Trophoblast cell (in vitro differentiated cells and primary cell): ENCODE measurements at regions not wholly inside any gene's neighbourhood (a gene's known extent, or its start where the extent isn't known, plus 50 kb on each side); places are given as distances from the start of the nearest gene placed in this dataset.

Source experiments
- DNase-seq, 2 donors: peaks; one replicate each; pipeline ENCODE4 v3.0.0-alpha.2; 2016
- H2AFZ ChIP-seq: 2 replicates; pipeline ENCODE4 v1.6.1; 2013; ENCODE audit warnings: low read length, moderate library complexity, mild to moderate bottlenecking; ENCODE audit not compliant: insufficient read depth, poor library complexity
- H2AK5ac ChIP-seq: 2 replicates; pipeline ENCODE4 v1.6.1; 2013; ENCODE audit warnings: mild to moderate bottlenecking, low read length
- H2BK120ac ChIP-seq: 2 replicates; pipeline ENCODE4 v1.6.1; 2013; ENCODE audit warnings: low read length, mild to moderate bottlenecking, moderate library complexity; ENCODE audit not compliant: insufficient read depth, poor library complexity
- H2BK12ac ChIP-seq: 2 replicates; pipeline ENCODE4 v1.6.1; 2013; ENCODE audit warnings: mild to moderate bottlenecking, low read length, moderate library complexity
- H2BK5ac ChIP-seq: 2 replicates; pipeline ENCODE4 v1.6.1; 2013; ENCODE audit warnings: low read length, low read depth, moderate library complexity, mild to moderate bottlenecking; ENCODE audit not compliant: poor library complexity
- H3K14ac ChIP-seq: 2 replicates; pipeline ENCODE4 v1.6.1; 2013; ENCODE audit warnings: mild to moderate bottlenecking, low read length
- H3K18ac ChIP-seq: 2 replicates; pipeline ENCODE4 v1.6.1; 2013; ENCODE audit warnings: mild to moderate bottlenecking, low read length
- H3K23ac ChIP-seq: 2 replicates; pipeline ENCODE4 v1.6.1; 2013; ENCODE audit warnings: low read length
- H3K27ac ChIP-seq: 2 replicates; pipeline ENCODE4 v1.5.1; 2013; ENCODE audit warnings: low read depth, mild to moderate bottlenecking, inconsistent platforms, low read length, moderate library complexity
- H3K27me3 ChIP-seq: 2 replicates; pipeline ENCODE4 v1.6.1; 2013; ENCODE audit warnings: inconsistent platforms, mild to moderate bottlenecking, low read length, moderate library complexity; ENCODE audit not compliant: insufficient read depth
- H3K36me3 ChIP-seq, 2 experiments: 1 replicate in 1 of 2; 2 replicates in 1 of 2; pipeline ENCODE4 v1.6.1; 2013; ENCODE audit warnings: low read length in 2 of 2, mild to moderate bottlenecking in 2 of 2, moderate library complexity in 1 of 2; ENCODE audit not compliant: insufficient read depth in 2 of 2, control insufficient read depth in 1 of 2
- H3K4ac ChIP-seq: 2 replicates; pipeline ENCODE4 v1.6.1; 2013; ENCODE audit warnings: low read depth, mild to moderate bottlenecking, low read length, moderate library complexity
- H3K4me1 ChIP-seq, 2 experiments: 1 replicate in 1 of 2; 2 replicates in 1 of 2; pipeline ENCODE4 v1.6.1; 2013; ENCODE audit warnings: low read length in 2 of 2, mild to moderate bottlenecking in 2 of 2, moderate library complexity in 1 of 2; ENCODE audit not compliant: insufficient read depth in 2 of 2, control insufficient read depth in 1 of 2
- H3K4me2 ChIP-seq: 2 replicates; pipeline ENCODE4 v1.6.1; 2013; ENCODE audit warnings: inconsistent platforms, mild to moderate bottlenecking, low read length, moderate library complexity
- H3K4me3 ChIP-seq: 2 replicates; pipeline ENCODE4 v1.5.1; 2013; ENCODE audit warnings: mild to moderate bottlenecking, low read depth, low read length, inconsistent platforms
- H3K79me1 ChIP-seq: one replicate; pipeline ENCODE4 v1.6.1; 2013; ENCODE audit warnings: low read length
- H3K79me2 ChIP-seq: 2 replicates; pipeline ENCODE4 v1.6.1; 2013; ENCODE audit warnings: low read length, mild to moderate bottlenecking; ENCODE audit not compliant: control insufficient read depth, insufficient read depth, poor library complexity
- H3K9ac ChIP-seq: 2 replicates; pipeline ENCODE4 v1.6.1; 2013; ENCODE audit warnings: mild to moderate bottlenecking, low read length
- H3K9me3 ChIP-seq: 2 replicates; pipeline ENCODE4 v1.6.1; 2013; ENCODE audit warnings: low read depth, mild to moderate bottlenecking, control low read depth, inconsistent platforms, low read length; ENCODE audit not compliant: insufficient read depth
- H4K12ac ChIP-seq: 2 replicates; pipeline ENCODE4 v1.6.1; 2013; ENCODE audit warnings: low read depth, mild to moderate bottlenecking, low read length, moderate library complexity
- H4K8ac ChIP-seq: 2 replicates; pipeline ENCODE4 v1.6.1; 2013; ENCODE audit warnings: low read depth, mild to moderate bottlenecking, low read length, moderate library complexity
- H4K91ac ChIP-seq: one replicate; pipeline ENCODE4 v1.6.1; 2013; ENCODE audit warnings: low read depth, mild to moderate bottlenecking, low read length, moderate library complexity
- WGBS: extraction: QIAGEN DNeasy Blood & Tissue Kit; methylation state at CpG from one replicate; pipeline ENCODE4 v1.1.7; 2013; ENCODE audit warnings: missing lambda C conversion rate; ENCODE audit not compliant: insufficient read length, insufficient coverage; ENCODE audit errors: extremely low coverage; 5-methylcytosine and 5-hydroxymethylcytosine counted together

GRCh38 chr7:11221984-11222383 is 248.3 kb downstream of the PHF14 start:
- no peak overlapping the region for H2BK120ac ChIP-seq
- H3K4ac ChIP-seq = no peak overlapping the region
- H3K18ac ChIP-seq = no peak overlapping the region
- H4K8ac ChIP-seq = no peak overlapping the region
- no CpG with 5 or more reads among the region's 6 CpGs for WGBS
- no peak overlapping the region for H4K12ac ChIP-seq
- H2AK5ac ChIP-seq = no peak overlapping the region
- H3K4me3 ChIP-seq = no peak overlapping the region
- no peaks in the 10 kb centered on the region for H3K27me3 ChIP-seq
- H3K79me2 ChIP-seq = no peaks in the 10 kb centered on the region
- no peak overlapping the region for H3K4me2 ChIP-seq
- no peak overlapping the region for H3K9ac ChIP-seq
- H3K14ac ChIP-seq = no peak overlapping the region
- no peaks in the 10 kb centered on the region for H3K4me1 ChIP-seq
- no peaks in the 10 kb centered on the region for H3K36me3 ChIP-seq
- DNase-seq = no peak
- no peak overlapping the region for H4K91ac ChIP-seq
- H3K23ac ChIP-seq = no peak overlapping the region
- no peak overlapping the region for H3K27ac ChIP-seq
- no peaks in the 10 kb centered on the region for H3K9me3 ChIP-seq
- no peak overlapping the region for H2BK5ac ChIP-seq
- H3K79me1 ChIP-seq = no peaks in the 10 kb centered on the region
- no peak overlapping the region for H2AFZ ChIP-seq
- no peak overlapping the region for H2BK12ac ChIP-seq

GRCh38 chr7:11224535-11224934 is 250.9 kb downstream of the PHF14 start:
- Histone ChIP-seq H3K36me3 (no peaks in the 10 kb centered on the region), H3K9ac (no peak overlapping the region), H3K4me1 (no peaks in the 10 kb centered on the region), H4K12ac (no peak overlapping the region), H3K9me3 (no peaks in the 10 kb centered on the region), H2BK12ac (no peak overlapping the region), H2BK120ac (no peak overlapping the region), H2AK5ac (no peak overlapping the region), H3K27me3 (no peaks in the 10 kb centered on the region), H3K14ac (no peak overlapping the region), H3K27ac (no peak overlapping the region), H2AFZ (no peak overlapping the region), H3K79me2 (no peaks in the 10 kb centered on the region), H4K8ac (no peak overlapping the region), H2BK5ac (no peak overlapping the region), H3K18ac (no peak overlapping the region), H3K4me2 (no peak overlapping the region), H3K23ac (no peak overlapping the region), H3K4me3 (no peak overlapping the region), H3K4ac (no peak overlapping the region), H3K79me1 (no peaks in the 10 kb centered on the region), H4K91ac (no peak overlapping the region)
- no peak for DNase-seq

GRCh38 chr7:11228515-11228914 is 254.8 kb downstream of the PHF14 start:
- H3K4me2 ChIP-seq = no peak overlapping the region
- H3K23ac ChIP-seq = no peak overlapping the region
- no CpG with 5 or more reads among the region's 2 CpGs for WGBS
- H3K18ac ChIP-seq = no peak overlapping the region
- H2AFZ ChIP-seq = no peak overlapping the region
- H3K79me1 ChIP-seq = no peaks in the 10 kb centered on the region
- no peak overlapping the region for H3K14ac ChIP-seq
- H3K4me1 ChIP-seq = peaks cover 2 to 7% of the 10 kb centered on the region in 2 experiments
- no peak overlapping the region for H3K9ac ChIP-seq
- no peaks in the 10 kb centered on the region for H3K27me3 ChIP-seq
- no peak overlapping the region for H4K8ac ChIP-seq
- no peak for DNase-seq
- H3K4me3 ChIP-seq = no peak overlapping the region
- no peak overlapping the region for H4K91ac ChIP-seq
- H3K36me3 ChIP-seq = no peaks in the 10 kb centered on the region
- H3K27ac ChIP-seq = no peak overlapping the region
- no peak overlapping the region for H2BK120ac ChIP-seq
- no peak overlapping the region for H3K4ac ChIP-seq
- no peaks in the 10 kb centered on the region for H3K79me2 ChIP-seq
- H2BK5ac ChIP-seq = no peak overlapping the region
- H4K12ac ChIP-seq = no peak overlapping the region
- no peak overlapping the region for H2BK12ac ChIP-seq
- no peak overlapping the region for H2AK5ac ChIP-seq
- H3K9me3 ChIP-seq = no peaks in the 10 kb centered on the region

GRCh38 chr7:11231190-11231589 is 257.5 kb downstream of the PHF14 start:
- H3K18ac ChIP-seq = no peak overlapping the region

More at GRCh38 chr7:11231190-11231589, 257.5 kb downstream of the PHF14 start:
- H2BK12ac ChIP-seq = no peak overlapping the region
- peaks cover 2% of the 10 kb centered on the region for H3K79me1 ChIP-seq
- H3K9ac ChIP-seq = no peak overlapping the region
- H2AK5ac ChIP-seq = no peak overlapping the region
- no peak overlapping the region for H3K23ac ChIP-seq
- H4K12ac ChIP-seq = no peak overlapping the region
- H2BK5ac ChIP-seq = no peak overlapping the region
- no peak overlapping the region for H4K8ac ChIP-seq
- no peak overlapping the region for H2AFZ ChIP-seq
- WGBS = no CpG with 5 or more reads among the region's 1 CpG
- no peak overlapping the region for H3K4ac ChIP-seq
- no peaks in the 10 kb centered on the region for H3K36me3 ChIP-seq
- no peak for DNase-seq
- no peaks in the 10 kb centered on the region for H3K9me3 ChIP-seq
- no peak overlapping the region for H3K14ac ChIP-seq
- no peak overlapping the region for H2BK120ac ChIP-seq
- no peak overlapping the region for H3K27ac ChIP-seq
- no peaks in the 10 kb centered on the region for H3K79me2 ChIP-seq
- H3K4me3 ChIP-seq = no peak overlapping the region
- peaks cover 5 to 12% of the 10 kb centered on the region in 2 experiments for H3K4me1 ChIP-seq
- H3K4me2 ChIP-seq = no peak overlapping the region
- no peaks in the 10 kb centered on the region for H3K27me3 ChIP-seq
- H4K91ac ChIP-seq = no peak overlapping the region
